ENCODE measurements at regions not wholly inside any gene's neighbourhood (a gene's known extent, or its start where the extent isn't known, plus 50 kb on each side); places are given as distances from the start of the nearest gene placed in this dataset.

DNA sequence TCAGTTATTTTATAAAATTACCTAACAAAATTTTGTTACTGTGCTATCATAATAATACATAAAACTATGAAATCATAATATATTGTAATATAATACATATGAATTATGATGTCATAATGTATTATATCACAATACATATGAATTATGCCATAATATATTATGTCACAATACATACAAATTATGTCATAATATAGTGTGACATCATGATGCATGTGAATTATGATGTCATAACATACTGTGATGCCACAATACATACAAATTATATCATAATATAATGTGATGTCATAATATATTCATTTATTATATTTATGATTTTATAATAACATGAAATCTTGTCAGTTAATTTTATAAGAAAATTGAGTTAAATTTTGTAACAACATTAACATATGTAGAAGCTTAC, 2021.6 kb downstream of the TP53TG3F start:
- Histone ChIP-seq H3K27me3 (no peaks in the 10 kb centered on the region), H3K9me3 (replicated peaks in 1 of 3) (no peaks in the 10 kb centered on the region), H3K4me3 (no peak overlapping the region), H3K4me1 (replicated peaks in 1 of 2) (no peaks in the 10 kb centered on the region), H3K27ac (no peak overlapping the region), H3K36me3 (replicated peaks in 1 of 2) (no peaks in the 10 kb centered on the region)
- TF ChIP-seq, protein P1, sequence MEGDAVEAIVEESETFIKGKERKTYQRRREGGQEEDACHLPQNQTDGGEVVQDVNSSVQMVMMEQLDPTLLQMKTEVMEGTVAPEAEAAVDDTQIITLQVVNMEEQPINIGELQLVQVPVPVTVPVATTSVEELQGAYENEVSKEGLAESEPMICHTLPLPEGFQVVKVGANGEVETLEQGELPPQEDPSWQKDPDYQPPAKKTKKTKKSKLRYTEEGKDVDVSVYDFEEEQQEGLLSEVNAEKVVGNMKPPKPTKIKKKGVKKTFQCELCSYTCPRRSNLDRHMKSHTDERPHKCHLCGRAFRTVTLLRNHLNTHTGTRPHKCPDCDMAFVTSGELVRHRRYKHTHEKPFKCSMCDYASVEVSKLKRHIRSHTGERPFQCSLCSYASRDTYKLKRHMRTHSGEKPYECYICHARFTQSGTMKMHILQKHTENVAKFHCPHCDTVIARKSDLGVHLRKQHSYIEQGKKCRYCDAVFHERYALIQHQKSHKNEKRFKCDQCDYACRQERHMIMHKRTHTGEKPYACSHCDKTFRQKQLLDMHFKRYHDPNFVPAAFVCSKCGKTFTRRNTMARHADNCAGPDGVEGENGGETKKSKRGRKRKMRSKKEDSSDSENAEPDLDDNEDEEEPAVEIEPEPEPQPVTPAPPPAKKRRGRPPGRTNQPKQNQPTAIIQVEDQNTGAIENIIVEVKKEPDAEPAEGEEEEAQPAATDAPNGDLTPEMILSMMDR (IDR thresholded peaks at IDR 0.05) = no peak
- TF ChIP-seq POLR2A (IDR thresholded peaks at IDR 0.05) = no peak
- no peak for DNase-seq
- intact Hi-C loops (cut with DNase I) = no loop called here

DNA sequence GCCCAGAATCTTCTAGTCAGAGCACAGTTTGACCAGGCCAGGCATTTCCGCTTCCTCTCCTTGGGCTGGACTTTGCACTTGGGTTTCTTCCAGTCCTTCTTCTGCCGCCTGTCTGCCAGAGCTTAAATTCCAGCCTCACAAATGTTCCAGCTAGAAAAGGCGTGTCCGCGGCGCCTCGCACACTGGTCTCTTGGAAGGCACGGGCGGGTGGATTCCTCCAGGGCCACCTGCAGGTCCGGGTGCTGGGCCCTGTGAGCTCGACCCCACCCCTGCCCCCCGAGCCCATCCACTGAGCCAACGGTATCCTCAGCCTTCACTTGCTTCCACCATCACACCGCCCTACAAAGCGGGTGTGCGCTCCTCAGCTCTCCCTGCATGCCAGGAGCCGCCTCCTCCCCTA, 2026.5 kb downstream of the TP53TG3F start:
- Histone ChIP-seq H3K27me3 (no peaks in the 10 kb centered on the region), H3K9me3 (replicated peaks in 1 of 3) (no peaks in the 10 kb centered on the region), H3K4me1 (replicated peaks in 1 of 2) (no peaks in the 10 kb centered on the region), H3K27ac (no peak overlapping the region), H3K4me3 (no peak overlapping the region), H3K36me3 (replicated peaks in 1 of 2) (no peaks in the 10 kb centered on the region)
- 74 to 78% (median 77%) methylated on average over 10 to 17 of the region's 17 CpGs for WGBS, 4 donors
- DNase-seq = no peak
- intact Hi-C loops (cut with DNase I) = no loop called here
- TF ChIP-seq, protein P1 (IDR thresholded peaks at IDR 0.05) = no peak
- no peak for TF ChIP-seq POLR2A (IDR thresholded peaks at IDR 0.05)

DNA sequence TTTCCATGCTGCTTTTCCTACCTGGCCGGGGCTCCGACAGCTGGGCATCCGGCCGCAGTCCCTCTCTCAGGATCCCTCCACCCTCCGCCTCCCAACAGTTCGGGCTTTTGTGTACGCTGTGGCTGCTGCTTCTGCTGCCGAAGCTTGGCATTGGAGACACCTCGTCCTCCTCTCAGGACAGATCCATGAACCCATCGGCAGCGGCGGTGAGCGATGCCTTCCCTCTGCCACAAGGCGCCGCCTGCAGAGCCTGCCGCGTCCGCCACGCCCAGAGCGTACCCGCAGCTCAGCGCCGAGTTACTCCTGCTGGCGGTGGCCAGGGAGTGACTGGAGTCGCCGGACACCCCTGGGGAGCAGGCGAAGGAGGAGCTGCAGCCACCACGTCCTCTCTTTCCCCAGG, 2032.8 kb downstream of the TP53TG3F start:
- Histone ChIP-seq H3K4me3 (no peak overlapping the region), H3K27ac (no peak overlapping the region), H3K36me3 (replicated peaks in 1 of 2) (no peaks in the 10 kb centered on the region), H3K9me3 (replicated peaks in 1 of 3) (no peaks in the 10 kb centered on the region), H3K4me1 (replicated peaks in 1 of 2) (no peaks in the 10 kb centered on the region), H3K27me3 (no peaks in the 10 kb centered on the region)
- 43 to 64% (median 54%) methylated on average over 17 to 28 of the region's 28 CpGs for WGBS, 4 donors
- TF ChIP-seq, protein P1 (IDR thresholded peaks at IDR 0.05) = no peak
- no peak for TF ChIP-seq POLR2A (IDR thresholded peaks at IDR 0.05)
- DNase-seq = peak in 1 of 7 donors; percentile 59
- intact Hi-C loops (cut with DNase I) = no loop called here

DNA sequence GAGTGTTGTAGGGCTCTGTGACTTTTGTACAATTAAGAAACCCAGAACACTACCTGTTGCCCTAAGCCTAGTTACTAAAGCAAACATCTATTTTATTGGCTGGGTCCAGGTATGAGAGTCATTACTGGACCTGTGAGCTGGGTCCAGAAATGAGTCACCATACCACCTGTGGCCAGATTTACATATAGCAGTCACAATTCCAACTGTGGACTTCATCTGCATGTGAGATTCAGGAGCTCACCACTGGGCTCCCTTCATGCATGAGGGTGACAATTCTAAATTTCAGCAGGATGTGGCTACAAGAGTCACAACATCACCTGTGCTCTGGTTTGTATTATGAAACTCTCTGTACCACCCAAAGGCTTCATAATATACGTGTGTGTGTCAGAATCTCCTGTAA, 2038.0 kb downstream of the TP53TG3F start:
- Histone ChIP-seq H3K27ac (no peak overlapping the region), H3K9me3 (replicated peaks in 1 of 3) (no peaks in the 10 kb centered on the region), H3K36me3 (replicated peaks in 1 of 2) (no peaks in the 10 kb centered on the region), H3K4me1 (replicated peaks in 1 of 2) (no peaks in the 10 kb centered on the region), H3K4me3 (no peak overlapping the region), H3K27me3 (no peaks in the 10 kb centered on the region)
- TF ChIP-seq, protein P1 (IDR thresholded peaks at IDR 0.05) = no peak
- TF ChIP-seq POLR2A (IDR thresholded peaks at IDR 0.05) = no peak
- DNase-seq = no peak
- 33 to 75% (median 45%) methylated on average over 1 of the region's 1 CpG for WGBS, 4 donors
- intact Hi-C loops (cut with DNase I) = no loop called here

Data from adrenal gland (tissue), 9 donors.